ENCODE measurements at regions not wholly inside any gene's neighbourhood (a gene's known extent, or its start where the extent isn't known, plus 50 kb on each side); places are given as distances from the start of the nearest gene placed in this dataset.
"Not testable (repeated sequence)": the region's sequence is repeated elsewhere in the genome, so short reads cannot be mapped to it uniquely, and the experiment has no call there.

GRCh38 chr13:33420117-33420516 lies 134.6 kb upstream of the STARD13 start:
- not testable (repeated sequence) for TF ChIP-seq CTCF (IDR thresholded peaks at IDR 0.05); EZH2 (IDR thresholded peaks at IDR 0.05; ENCODE audit: borderline replicate concordance, insufficient read depth, low read depth, low read length, poor library complexity, severe bottlenecking)

Measured in B cell (primary cell).